ENCODE measurements at regions not wholly inside any gene's neighbourhood (a gene's known extent, or its start where the extent isn't known, plus 50 kb on each side); places are given as distances from the start of the nearest gene placed in this dataset.
"Not testable (repeated sequence)": the region's sequence is repeated elsewhere in the genome, so short reads cannot be mapped to it uniquely, and the experiment has no call there.

- intact Hi-C loops (cut with micrococcal nuclease): loop anchor here in 1 of 2 donors (1.0 to 2.0 kb wide), 2 partner anchors 16 to 41 kb away; no protein-coding TSS in a partner anchor
- Histone ChIP-seq H3K9me3 (ENCODE audit: control insufficient read depth in 2 of 3, low read length in 3 of 3) (peaks cover 0 to 3% (median under 1%) of the 10 kb centered on the region in 3 experiments), H3K27me3 (ENCODE audit: control insufficient read depth in 2 of 2, insufficient read depth in 2 of 2, low read length in 2 of 2) (no peaks in the 10 kb centered on the region), H3K4me1 (ENCODE audit: control insufficient read depth in 2 of 2, insufficient read depth in 2 of 2, low read length in 2 of 2) (no peaks in the 10 kb centered on the region), H3K4me3 (ENCODE audit: low read length) (no peak overlapping the region), H3K36me3 (ENCODE audit: control insufficient read depth in 2 of 3, insufficient read depth in 3 of 3, low read length in 3 of 3) (no peaks in the 10 kb centered on the region), H3K27ac (ENCODE audit: low read depth, low read length) (no peak overlapping the region)
- Mint-ChIP-seq H3K27me3 (no peaks in the 10 kb centered on the region), H3K4me1 (peaks cover 5 to 59% (median 42%) of the 10 kb centered on the region in 7 donors), H3K4me3 (no peak overlapping the region), H3K9me3 (peaks cover 0 to 17% (median 4%) of the 10 kb centered on the region in 11 donors), H3K36me3 (peaks cover 0 to 18% (median 3%) of the 10 kb centered on the region in 5 donors), H3K27ac (peak overlapping the region in 5 of 9 donors; percentile 4 to 60 (median 32))
- ChIA-PET CTCF (interaction anchor here (1.2 to 2.0 kb wide), 2 partner anchors 9 to 11 kb away, joined by 3 to 5 read pairs; no protein-coding TSS in a partner anchor), POLR2A (interaction anchor here (0.8 to 3.8 kb wide), 11 partner anchors 8 to 56 kb away, joined by 3 to 21 read pairs (median 4); no protein-coding TSS in a partner anchor)
- no peak for DNase-seq
- ATAC-seq: no peak
Observed at GRCh38 chr7:50251765-50252164, 52.8 kb upstream of the IKZF1 start.

GRCh38 chr7:50246551-50246950 lies 58.0 kb upstream of the IKZF1 start:
- H3K27me3 ChIP-seq (ENCODE audit: control insufficient read depth in 2 of 2, insufficient read depth in 2 of 2, low read length in 2 of 2): no peaks in the 10 kb centered on the region
- no peak overlapping the region for H3K4me3 Mint-ChIP-seq
- H3K9me3 Mint-ChIP-seq: peaks cover 7 to 28% (median 18%) of the 10 kb centered on the region in 11 donors
- no peak for DNase-seq
- H3K27ac Mint-ChIP-seq: peak overlapping the region in 1 of 9 donors; percentile 14
- no peak for ATAC-seq
- H3K4me1 Mint-ChIP-seq: peaks cover 0 to 33% (median 21%) of the 10 kb centered on the region in 7 donors
- H3K27me3 Mint-ChIP-seq: no peaks in the 10 kb centered on the region
- H3K36me3 Mint-ChIP-seq: peaks cover 5 to 28% (median 8%) of the 10 kb centered on the region in 5 donors
- H3K4me1 ChIP-seq (ENCODE audit: control insufficient read depth in 2 of 2, insufficient read depth in 2 of 2, low read length in 2 of 2): no peaks in the 10 kb centered on the region
- H3K4me3 ChIP-seq (ENCODE audit: low read length): no peak overlapping the region
- no peak overlapping the region for H3K27ac ChIP-seq (ENCODE audit: low read depth, low read length)
- ChIA-PET POLR2A (interaction anchor here (0.6 to 1.2 kb wide), 4 partner anchors 18 to 101 kb away, joined by 3 to 7 read pairs (median 6); no protein-coding TSS in a partner anchor), CTCF (no interaction called here)
- intact Hi-C loops (cut with micrococcal nuclease): loop anchor here (2.0 kb wide), 1 partner anchor 14 kb away; no protein-coding TSS in a partner anchor
- peaks cover 0 to 16% (median 3%) of the 10 kb centered on the region in 3 experiments for H3K9me3 ChIP-seq (ENCODE audit: control insufficient read depth in 2 of 3, low read length in 3 of 3)
- H3K36me3 ChIP-seq (ENCODE audit: control insufficient read depth in 2 of 3, insufficient read depth in 3 of 3, low read length in 3 of 3): no peaks in the 10 kb centered on the region

GRCh38 chr7:50242111-50242510 lies 62.4 kb upstream of the IKZF1 start:
- H3K36me3 ChIP-seq (ENCODE audit: control insufficient read depth in 2 of 3, insufficient read depth in 3 of 3, low read length in 3 of 3); H3K27ac ChIP-seq (ENCODE audit: low read depth, low read length); ATAC-seq; H3K4me3 ChIP-seq (ENCODE audit: low read length); H3K27me3 ChIP-seq (ENCODE audit: control insufficient read depth in 2 of 2, insufficient read depth in 2 of 2, low read length in 2 of 2); H3K4me1 ChIP-seq (ENCODE audit: control insufficient read depth in 2 of 2, insufficient read depth in 2 of 2, low read length in 2 of 2); H3K4me3 Mint-ChIP-seq; H3K27me3 Mint-ChIP-seq; DNase-seq; CTCF ChIA-PET: not testable (repeated sequence)
- peaks cover 8 to 37% (median 16%) of the 10 kb centered on the region in 11 donors for H3K9me3 Mint-ChIP-seq
- POLR2A ChIA-PET: interaction anchor here (0.6 kb wide), 1 partner anchor 59 kb away, joined by 3 read pairs; no protein-coding TSS in a partner anchor
- H3K27ac Mint-ChIP-seq: peak overlapping the region in 2 of 9 donors; percentile 62 to 90
- intact Hi-C loops (cut with micrococcal nuclease): loop anchor here in 1 of 2 donors (2.0 kb wide), 1 partner anchor 15 kb away; no protein-coding TSS in a partner anchor
- H3K36me3 Mint-ChIP-seq: peaks cover 4 to 40% (median 13%) of the 10 kb centered on the region in 5 donors
- H3K4me1 Mint-ChIP-seq: peaks cover 6 to 26% (median 17%) of the 10 kb centered on the region in 7 donors
- peaks cover 0 to 16% (median 0%) of the 10 kb centered on the region in 3 experiments for H3K9me3 ChIP-seq (ENCODE audit: control insufficient read depth in 2 of 3, low read length in 3 of 3)

GRCh38 chr7:50240699-50241098 lies 63.8 kb upstream of the IKZF1 start:
- peak overlapping the region in 1 of 10 donors; percentile 5 for H3K4me3 Mint-ChIP-seq
- peak overlapping the region in 2 of 9 donors; percentile 2 to 45 for H3K27ac Mint-ChIP-seq
- H3K4me3 ChIP-seq (ENCODE audit: low read length): not testable (repeated sequence)

GRCh38 chr7:50229964-50230363 lies 74.6 kb upstream of the IKZF1 start:
- H3K27me3 Mint-ChIP-seq: no peaks in the 10 kb centered on the region
- Histone ChIP-seq H3K27ac (ENCODE audit: low read depth, low read length) (no peak overlapping the region), H3K9me3 (ENCODE audit: control insufficient read depth in 2 of 3, low read length in 3 of 3) (peaks cover 0 to 12% (median 8%) of the 10 kb centered on the region in 3 experiments), H3K4me3 (ENCODE audit: low read length) (no peak overlapping the region), H3K4me1 (ENCODE audit: control insufficient read depth in 2 of 2, insufficient read depth in 2 of 2, low read length in 2 of 2) (peaks cover 15 to 20% of the 10 kb centered on the region in 2 donors), H3K27me3 (ENCODE audit: control insufficient read depth in 2 of 2, insufficient read depth in 2 of 2, low read length in 2 of 2) (no peaks in the 10 kb centered on the region), H3K36me3 (ENCODE audit: control insufficient read depth in 2 of 3, insufficient read depth in 3 of 3, low read length in 3 of 3) (no peaks in the 10 kb centered on the region)
- H3K4me1 Mint-ChIP-seq: peaks cover 31 to 44% (median 39%) of the 10 kb centered on the region in 7 donors
- no peak overlapping the region for H3K4me3 Mint-ChIP-seq
- ChIA-PET POLR2A (interaction anchor here (0.7 to 6.8 kb wide), 12 partner anchors 9 to 86 kb away, joined by 3 to 69 read pairs (median 4); partner anchors contain the start of gene IKZF1), CTCF (interaction anchor here (1.1 to 1.5 kb wide), 4 partner anchors 11 to 80 kb away, joined by 3 to 4 read pairs (median 4); no protein-coding TSS in a partner anchor)
- peak overlapping the region in 1 of 9 donors; percentile 81 for H3K27ac Mint-ChIP-seq
- no peak for DNase-seq
- H3K36me3 Mint-ChIP-seq: peaks cover 0 to 42% (median 7%) of the 10 kb centered on the region in 5 donors
- intact Hi-C loops (cut with micrococcal nuclease): loop anchor here in 1 of 2 donors (2.0 kb wide), 1 partner anchor 73 kb away; no protein-coding TSS in a partner anchor
- ATAC-seq: no peak
- H3K9me3 Mint-ChIP-seq: peaks cover 0 to 27% (median 13%) of the 10 kb centered on the region in 11 donors

More at GRCh38 chr7:50240699-50241098, 63.8 kb upstream of the IKZF1 start:
- Mint-ChIP-seq H3K4me1 (peaks cover 6 to 35% (median 25%) of the 10 kb centered on the region in 7 donors), H3K36me3 (peaks cover 0 to 45% (median 10%) of the 10 kb centered on the region in 5 donors), H3K9me3 (peaks cover 4 to 36% (median 13%) of the 10 kb centered on the region in 11 donors)
- ATAC-seq; H3K27ac ChIP-seq (ENCODE audit: low read depth, low read length); H3K27me3 ChIP-seq (ENCODE audit: control insufficient read depth in 2 of 2, insufficient read depth in 2 of 2, low read length in 2 of 2); H3K9me3 ChIP-seq (ENCODE audit: control insufficient read depth in 2 of 3, low read length in 3 of 3); H3K36me3 ChIP-seq (ENCODE audit: control insufficient read depth in 2 of 3, insufficient read depth in 3 of 3, low read length in 3 of 3); H3K4me1 ChIP-seq (ENCODE audit: control insufficient read depth in 2 of 2, insufficient read depth in 2 of 2, low read length in 2 of 2); intact Hi-C loops (cut with micrococcal nuclease); H3K27me3 Mint-ChIP-seq: not testable (repeated sequence)
- ChIA-PET POLR2A (interaction anchor here (1.6 to 1.8 kb wide), 3 partner anchors 12 to 26 kb away, joined by 3 to 8 read pairs (median 7); no protein-coding TSS in a partner anchor), CTCF (interaction anchor here (1.2 to 1.6 kb wide), 3 partner anchors 11 to 34 kb away, joined by 3 to 5 read pairs (median 4); no protein-coding TSS in a partner anchor)
- DNase-seq: peak in 2 of 9 donors; percentile 30 to 33

- Histone ChIP-seq H3K4me3 (ENCODE audit: low read length) (peak overlapping the region; percentile 40), H3K27me3 (ENCODE audit: control insufficient read depth in 2 of 2, insufficient read depth in 2 of 2, low read length in 2 of 2) (no peaks in the 10 kb centered on the region), H3K36me3 (ENCODE audit: control insufficient read depth in 2 of 3, insufficient read depth in 3 of 3, low read length in 3 of 3) (no peaks in the 10 kb centered on the region), H3K4me1 (ENCODE audit: control insufficient read depth in 2 of 2, insufficient read depth in 2 of 2, low read length in 2 of 2) (peaks cover 15 to 20% of the 10 kb centered on the region in 2 donors), H3K9me3 (ENCODE audit: control insufficient read depth in 2 of 3, low read length in 3 of 3) (peaks cover 0 to 12% (median 8%) of the 10 kb centered on the region in 3 experiments), H3K27ac (ENCODE audit: low read depth, low read length) (peak overlapping the region; percentile 61)
- ChIA-PET POLR2A (interaction anchor here (0.6 to 6.8 kb wide), 21 partner anchors 10 to 141 kb away, joined by 3 to 69 read pairs (median 5); partner anchors contain the start of gene IKZF1), CTCF (interaction anchor here (0.7 to 2.1 kb wide), 8 partner anchors 9 to 190 kb away, joined by 3 to 6 read pairs (median 4); no protein-coding TSS in a partner anchor)
- DNase-seq (no peak), ATAC-seq (no peak)
- H3K27me3 Mint-ChIP-seq: no peaks in the 10 kb centered on the region
- H3K27ac Mint-ChIP-seq: peak overlapping the region; percentile 45 to 91 (median 84)
- intact Hi-C loops (cut with micrococcal nuclease): loop anchor here (1.0 to 2.0 kb wide), 4 partner anchors 10 to 75 kb away; no protein-coding TSS in a partner anchor
- H3K4me1 Mint-ChIP-seq: peaks cover 31 to 44% (median 39%) of the 10 kb centered on the region in 7 donors
- H3K4me3 Mint-ChIP-seq: peak overlapping the region in 9 of 10 donors; percentile 58 to 86 (median 80)
- H3K36me3 Mint-ChIP-seq: peaks cover 0 to 34% (median 7%) of the 10 kb centered on the region in 5 donors
- peaks cover 0 to 36% (median 16%) of the 10 kb centered on the region in 11 donors for H3K9me3 Mint-ChIP-seq
Observed at GRCh38 chr7:50228148-50228547, 76.4 kb upstream of the IKZF1 start.

Measured in naive thymus-derived CD4-positive, alpha-beta T cell (primary cell).